ENCODE measurements at regions not wholly inside any gene's neighbourhood (a gene's known extent, or its start where the extent isn't known, plus 50 kb on each side); places are given as distances from the start of the nearest gene placed in this dataset.

DNA sequence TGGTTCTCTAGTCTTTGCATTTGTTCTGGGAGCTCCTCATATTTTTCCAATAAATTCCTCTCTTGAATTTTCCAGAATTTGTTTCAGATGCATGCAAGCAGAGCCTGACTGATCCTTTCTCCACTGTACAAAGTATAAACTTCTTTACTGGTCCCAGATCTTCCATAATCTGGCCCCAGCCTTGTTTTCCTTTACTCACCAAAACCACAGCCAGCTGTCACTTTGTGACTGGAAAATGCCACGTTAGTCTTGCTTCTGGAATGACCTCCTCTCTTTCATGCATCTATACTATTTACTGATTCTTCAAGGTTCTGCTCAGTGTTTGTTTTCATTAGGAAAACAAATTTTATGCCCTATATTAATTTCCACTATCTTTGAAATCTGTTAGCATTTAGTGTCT, 60.4 kb upstream of the SPPL2A start:
- intact Hi-C loops (cut with DNase I), result no loop called here
- TF ChIP-seq, protein P1, sequence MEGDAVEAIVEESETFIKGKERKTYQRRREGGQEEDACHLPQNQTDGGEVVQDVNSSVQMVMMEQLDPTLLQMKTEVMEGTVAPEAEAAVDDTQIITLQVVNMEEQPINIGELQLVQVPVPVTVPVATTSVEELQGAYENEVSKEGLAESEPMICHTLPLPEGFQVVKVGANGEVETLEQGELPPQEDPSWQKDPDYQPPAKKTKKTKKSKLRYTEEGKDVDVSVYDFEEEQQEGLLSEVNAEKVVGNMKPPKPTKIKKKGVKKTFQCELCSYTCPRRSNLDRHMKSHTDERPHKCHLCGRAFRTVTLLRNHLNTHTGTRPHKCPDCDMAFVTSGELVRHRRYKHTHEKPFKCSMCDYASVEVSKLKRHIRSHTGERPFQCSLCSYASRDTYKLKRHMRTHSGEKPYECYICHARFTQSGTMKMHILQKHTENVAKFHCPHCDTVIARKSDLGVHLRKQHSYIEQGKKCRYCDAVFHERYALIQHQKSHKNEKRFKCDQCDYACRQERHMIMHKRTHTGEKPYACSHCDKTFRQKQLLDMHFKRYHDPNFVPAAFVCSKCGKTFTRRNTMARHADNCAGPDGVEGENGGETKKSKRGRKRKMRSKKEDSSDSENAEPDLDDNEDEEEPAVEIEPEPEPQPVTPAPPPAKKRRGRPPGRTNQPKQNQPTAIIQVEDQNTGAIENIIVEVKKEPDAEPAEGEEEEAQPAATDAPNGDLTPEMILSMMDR (IDR thresholded peaks at IDR 0.05), result no peak
- no peaks in the 10 kb centered on the region for H3K9me3 ChIP-seq
- H3K4me1 ChIP-seq, result peaks cover 0 to 8% (median 3%) of the 10 kb centered on the region in 9 donors
- H3K4me3 ChIP-seq, result no peak overlapping the region
- ATAC-seq (no peak), DNase-seq (no peak)
- H3K36me3 ChIP-seq, result no peaks in the 10 kb centered on the region
- H3K27ac ChIP-seq, result no peak overlapping the region
- peaks cover 0 to 6% (median 0%) of the 10 kb centered on the region in 7 donors for H3K27me3 ChIP-seq
- 53 to 65% methylated on average over 1 of the region's 1 CpG for WGBS, 2 donors

DNA sequence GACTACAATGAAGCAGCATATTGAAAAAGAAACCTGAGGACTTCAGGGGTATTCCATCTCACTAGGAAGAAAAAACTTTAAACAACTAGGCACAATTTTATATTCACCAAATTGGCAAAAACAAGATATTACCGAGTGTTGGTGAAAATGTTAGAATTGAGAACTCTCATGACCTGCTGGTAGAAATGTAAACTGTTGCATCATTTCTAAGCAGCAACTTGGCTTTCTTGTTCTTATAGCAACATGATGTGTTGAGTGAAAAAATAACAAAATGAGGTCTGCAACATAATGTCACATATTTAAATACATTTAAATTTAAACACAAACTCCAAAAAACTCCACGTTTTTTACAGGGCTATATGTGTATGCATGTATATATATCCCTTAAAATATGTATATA, 59.0 kb upstream of the SPPL2A start:
- intact Hi-C loops (cut with DNase I), result no loop called here
- 67 to 77% methylated on average over 2 of the region's 2 CpGs for WGBS, 2 donors
- Histone ChIP-seq H3K4me3 (no peak overlapping the region), H3K9me3 (no peaks in the 10 kb centered on the region), H3K36me3 (no peaks in the 10 kb centered on the region), H3K27me3 (peaks cover 0 to 6% (median 0%) of the 10 kb centered on the region in 7 donors), H3K27ac (no peak overlapping the region), H3K4me1 (peaks cover 0 to 8% (median 3%) of the 10 kb centered on the region in 9 donors)
- ATAC-seq, result no peak
- TF ChIP-seq, protein P1 (IDR thresholded peaks at IDR 0.05), result no peak
- no peak for DNase-seq

DNA sequence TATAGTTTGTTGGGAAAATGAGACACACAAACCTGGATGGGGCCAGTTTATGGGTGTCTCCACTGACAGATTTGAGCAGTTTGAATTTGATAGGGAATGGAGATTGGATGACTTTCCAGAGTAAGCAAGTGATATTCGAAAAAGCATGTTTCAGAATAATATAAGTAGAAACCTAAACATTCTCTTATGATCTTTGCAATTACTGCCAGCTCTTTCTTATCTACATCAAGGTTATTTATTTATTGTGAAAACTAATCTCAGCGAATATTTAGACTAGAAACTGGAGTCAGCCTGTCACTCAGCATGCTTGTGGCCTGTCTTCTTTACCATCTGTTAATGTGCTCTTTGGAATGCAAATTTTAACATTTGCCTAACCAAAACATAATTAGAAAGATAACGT, 57.8 kb upstream of the SPPL2A start:
- 49 to 52% methylated on average over 3 of the region's 3 CpGs for WGBS, 2 donors
- no peaks in the 10 kb centered on the region for H3K9me3 ChIP-seq

DNA sequence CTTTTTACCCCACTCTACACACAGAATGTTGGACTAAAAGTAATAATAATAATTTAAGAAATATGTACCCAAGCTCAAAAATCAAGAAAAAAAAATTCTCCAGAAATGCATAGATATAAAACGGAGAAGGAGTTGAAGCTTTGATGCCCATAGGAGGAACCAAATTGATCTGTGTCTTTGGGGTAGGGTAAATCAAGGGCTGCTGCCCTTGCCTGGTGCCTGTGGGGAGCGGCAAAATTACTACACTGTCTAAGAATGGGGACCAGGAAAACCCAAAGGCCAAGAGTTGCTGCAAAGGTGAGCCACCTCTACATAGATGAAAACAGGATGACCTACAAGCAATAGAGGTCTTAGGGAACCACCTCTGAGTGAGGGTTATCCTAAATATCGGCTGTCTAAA, 56.0 kb upstream of the SPPL2A start:
- ATAC-seq, result no peak
- TF ChIP-seq, protein P1 (IDR thresholded peaks at IDR 0.05), result no peak
- Histone ChIP-seq H3K27me3 (peaks cover 0 to 6% (median 0%) of the 10 kb centered on the region in 7 donors), H3K36me3 (no peaks in the 10 kb centered on the region), H3K9me3 (no peaks in the 10 kb centered on the region), H3K27ac (no peak overlapping the region), H3K4me3 (no peak overlapping the region), H3K4me1 (no peaks in the 10 kb centered on the region)
- 79 to 81% methylated on average over 3 of the region's 3 CpGs for WGBS, 2 donors
- intact Hi-C loops (cut with DNase I), result no loop called here
- no peak for DNase-seq

More for the DNA sequence above, 57.8 kb upstream of the SPPL2A start:
- intact Hi-C loops (cut with DNase I), result no loop called here
- TF ChIP-seq, protein P1 (IDR thresholded peaks at IDR 0.05), result no peak
- DNase-seq (no peak), ATAC-seq (no peak)
- Histone ChIP-seq H3K27ac (no peak overlapping the region), H3K36me3 (no peaks in the 10 kb centered on the region), H3K4me3 (no peak overlapping the region), H3K4me1 (no peaks in the 10 kb centered on the region), H3K27me3 (peaks cover 0 to 6% (median 0%) of the 10 kb centered on the region in 7 donors)

All from heart right ventricle (tissue), 16 donors.